ENCODE measurements at regions not wholly inside any gene's neighbourhood (a gene's known extent, or its start where the extent isn't known, plus 50 kb on each side); places are given as distances from the start of the nearest gene placed in this dataset.

DNA sequence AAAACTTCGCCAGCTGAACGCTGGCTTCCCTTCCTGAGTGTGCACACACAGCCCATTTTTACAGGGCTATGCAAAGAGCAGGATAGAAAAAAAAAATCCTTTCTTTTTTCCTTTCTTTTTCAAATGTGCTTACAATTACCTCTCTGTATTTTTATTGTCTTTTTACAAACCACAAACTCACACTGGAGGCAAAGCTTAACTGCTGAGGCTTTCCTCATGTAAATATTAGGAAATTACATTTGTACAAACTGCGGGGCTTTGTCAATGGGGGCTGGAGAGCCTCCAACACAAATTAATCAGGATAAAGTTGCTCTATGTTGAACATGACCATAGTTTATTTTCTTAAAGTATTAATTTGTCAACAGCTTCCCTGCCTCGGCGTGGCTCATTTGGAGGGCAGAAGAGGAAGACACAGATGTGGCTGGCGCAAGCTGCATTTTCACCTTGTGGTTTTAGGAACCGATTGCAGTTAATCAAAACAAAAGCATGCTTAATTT, 411.7 kb upstream of the MKI67 start:
- no peaks in the 10 kb centered on the region for H3K9me1 ChIP-seq (ENCODE audit: control insufficient read depth, insufficient read depth, low read length)
- H3K4me3 ChIP-seq = no peak overlapping the region
- no peaks in the 10 kb centered on the region for H4K20me1 ChIP-seq (replicated peaks; ENCODE audit: control insufficient read depth, insufficient read depth, low read length)
- in situ Hi-C loops (cut with MboI) (no loop called here), intact Hi-C loops (cut with micrococcal nuclease) (no loop called here)
- ChIA-PET POLR2A (interaction anchor here (0.7 kb wide), 1 partner anchor 258 kb away, joined by 4 read pairs; no protein-coding TSS in a partner anchor), CTCF (ENCODE audit: low intra/inter-chr PET ratio) (no interaction called here)
- H3K79me2 ChIP-seq (ENCODE audit: control insufficient read depth, insufficient read depth, low read length) = no peaks in the 10 kb centered on the region
- no peak overlapping the region for H3K4me2 ChIP-seq (ENCODE audit: insufficient read depth, low read length)
- WGBS (ENCODE audit: insufficient coverage, low coverage, missing lambda C conversion rate) = 38% methylated on average over 6 of the region's 7 CpGs
- no peak overlapping the region for H3K27ac ChIP-seq (ENCODE audit: extremely low read depth, low read depth, low read length)
- ATAC-seq = no peak
- no peaks in the 10 kb centered on the region for H3K27me3 ChIP-seq (ENCODE audit: control insufficient read depth in 2 of 2, insufficient read depth in 2 of 2, low read length in 2 of 2)
- no peak for FAIRE-seq
- no peak for DNase-seq (ENCODE audit: extremely low read depth in 1 of 4, low spot score in 3 of 4)
- no peaks in the 10 kb centered on the region for H3K9me3 ChIP-seq (replicated peaks; ENCODE audit: control insufficient read depth, insufficient read depth, low read depth, low read length)
- H3K36me3 ChIP-seq (ENCODE audit: control insufficient read depth, insufficient read depth, low read length) = no peaks in the 10 kb centered on the region
- no TSS peak for BruUV-seq (replicated peaks)
- TF ChIP-seq MEIS2 (IDR thresholded peaks at IDR 0.05; ENCODE audit: partially characterized antibody) (no peak), ZNF77 (CRISPR knock-in tag; IDR thresholded peaks at IDR 0.05) (no peak), CSDE1 (IDR thresholded peaks at IDR 0.05) (no peak), U2AF1 (optimal IDR thresholded peaks at IDR 0.05; ENCODE audit: low read depth, low read length) (no peak), NCOA2 (IDR thresholded peaks at IDR 0.05; ENCODE audit: partially characterized antibody in 2 of 2) (no peak), CHD2 (IDR thresholded peaks at IDR 0.05; ENCODE audit: low read depth, low read length) (no peak), ZSCAN32 (CRISPR knock-in tag; IDR thresholded peaks at IDR 0.05) (no peak), EP400 (IDR thresholded peaks at IDR 0.05) (no peak), FOXA3 (CRISPR knock-in tag; conservative IDR thresholded peaks at IDR 0.05 in 1 of 2, IDR thresholded peaks at IDR 0.05 in 1 of 2) (no peak), ZSCAN29 (IDR thresholded peaks at IDR 0.05) (no peak), ZNF699 (CRISPR knock-in tag; IDR thresholded peaks at IDR 0.05; ENCODE audit: insufficient replicate concordance) (no peak), EZH2 (IDR thresholded peaks at IDR 0.05; ENCODE audit: borderline replicate concordance, low read depth, low read length) (no peak), NFE2L1 (tag; IDR thresholded peaks at IDR 0.05; ENCODE audit: borderline replicate concordance, low read depth) (no peak)
- TF ChIP-seq, protein P1, sequence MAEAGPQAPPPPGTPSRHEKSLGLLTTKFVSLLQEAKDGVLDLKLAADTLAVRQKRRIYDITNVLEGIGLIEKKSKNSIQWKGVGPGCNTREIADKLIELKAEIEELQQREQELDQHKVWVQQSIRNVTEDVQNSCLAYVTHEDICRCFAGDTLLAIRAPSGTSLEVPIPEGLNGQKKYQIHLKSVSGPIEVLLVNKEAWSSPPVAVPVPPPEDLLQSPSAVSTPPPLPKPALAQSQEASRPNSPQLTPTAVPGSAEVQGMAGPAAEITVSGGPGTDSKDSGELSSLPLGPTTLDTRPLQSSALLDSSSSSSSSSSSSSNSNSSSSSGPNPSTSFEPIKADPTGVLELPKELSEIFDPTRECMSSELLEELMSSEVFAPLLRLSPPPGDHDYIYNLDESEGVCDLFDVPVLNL (CRISPR knock-in tag; IDR thresholded peaks at IDR 0.05; ENCODE audit: low read depth) = no peak
- TF ChIP-seq, protein P2, sequence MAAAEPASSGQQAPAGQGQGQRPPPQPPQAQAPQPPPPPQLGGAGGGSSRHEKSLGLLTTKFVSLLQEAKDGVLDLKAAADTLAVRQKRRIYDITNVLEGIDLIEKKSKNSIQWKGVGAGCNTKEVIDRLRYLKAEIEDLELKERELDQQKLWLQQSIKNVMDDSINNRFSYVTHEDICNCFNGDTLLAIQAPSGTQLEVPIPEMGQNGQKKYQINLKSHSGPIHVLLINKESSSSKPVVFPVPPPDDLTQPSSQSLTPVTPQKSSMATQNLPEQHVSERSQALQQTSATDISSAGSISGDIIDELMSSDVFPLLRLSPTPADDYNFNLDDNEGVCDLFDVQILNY (CRISPR knock-in tag; IDR thresholded peaks at IDR 0.05) = no peak
- no peak overlapping the region for H3K9ac ChIP-seq (ENCODE audit: insufficient read depth in 1 of 2, low read depth in 2 of 2, low read length in 2 of 2)
- peak overlapping the region; percentile 47; the same call in 1 of the 2 replicates for H2AFZ ChIP-seq (ENCODE audit: low read depth, low read length)
- peaks cover 0 to 9% of the 10 kb centered on the region in 2 experiments; a peak in 2 of 5 replicates for H3K4me1 ChIP-seq (replicated peaks in 1 of 2; ENCODE audit: control insufficient read depth in 2 of 2, insufficient read depth in 2 of 2, low read length in 2 of 2)

Measured in K562 (cell line).